Thymus (tissue), 11 donors: ENCODE measurements at regions not wholly inside any gene's neighbourhood (a gene's known extent, or its start where the extent isn't known, plus 50 kb on each side); places are given as distances from the start of the nearest gene placed in this dataset.
"Not testable (repeated sequence)": the region's sequence is repeated elsewhere in the genome, so short reads cannot be mapped to it uniquely, and the experiment has no call there.

Experiments
- DNase-seq, 9 donors: peaks; one replicate each; pipeline ENCODE4 v3.0.0-alpha.2; 2013; ENCODE audit warnings: low spot score in 9 of 9, low read depth in 6 of 9, missing footprints in 1 of 9
- H3K27ac ChIP-seq, 2 donors: one replicate each; pipeline ENCODE4 v1.5.1; 2013; ENCODE audit warnings: control low read depth in 1 of 2, low read depth in 1 of 2, low read length in 1 of 2, mild to moderate bottlenecking in 1 of 2, moderate library complexity in 1 of 2
- H3K27me3 ChIP-seq, 2 donors: one replicate each; pipeline ENCODE4 v1.5.1; 2013; ENCODE audit warnings: low read length in 1 of 2; ENCODE audit not compliant: control insufficient read depth in 2 of 2, insufficient read depth in 1 of 2
- H3K36me3 ChIP-seq, 2 donors: one replicate each; pipeline ENCODE4 v1.5.1; 2013; ENCODE audit warnings: low read length in 1 of 2, mild to moderate bottlenecking in 1 of 2, moderate library complexity in 1 of 2; ENCODE audit not compliant: control insufficient read depth in 2 of 2, insufficient read depth in 2 of 2
- H3K4me1 ChIP-seq, 2 donors: one replicate each; pipeline ENCODE4 v1.5.1; 2013; ENCODE audit warnings: low read length in 2 of 2; ENCODE audit not compliant: control insufficient read depth in 2 of 2, insufficient read depth in 2 of 2
- H3K4me3 ChIP-seq, 2 donors: one replicate each; pipeline ENCODE4 v1.5.1; 2013; ENCODE audit warnings: low read length in 2 of 2, control low read depth in 1 of 2, mild to moderate bottlenecking in 1 of 2
- H3K9me3 ChIP-seq, 2 donors: one replicate each; pipeline ENCODE4 v1.5.1; 2013; ENCODE audit warnings: low read length in 1 of 2, mild to moderate bottlenecking in 1 of 2; ENCODE audit not compliant: control insufficient read depth in 2 of 2, insufficient read depth in 1 of 2
- WGBS: extraction: QIAGEN DNeasy Blood & Tissue Kit; methylation state at CpG from one replicate; pipeline ENCODE4 v1.1.7; 2013; 5-methylcytosine and 5-hydroxymethylcytosine counted together
- donor health status: healthy.

- Histone ChIP-seq H3K27me3 (no peaks in the 10 kb centered on the region), H3K27ac (no peak overlapping the region), H3K4me3 (no peak overlapping the region), H3K36me3 (no peaks in the 10 kb centered on the region), H3K9me3 (no peaks in the 10 kb centered on the region), H3K4me1 (no peaks in the 10 kb centered on the region)
- 91% methylated on average over 1 of the region's 1 CpG for WGBS
- no peak for DNase-seq
Measured at GRCh38 chr10:106032450-106033002, 1132.0 kb downstream of the SORCS1 start.

- H3K4me1 ChIP-seq, result no peaks in the 10 kb centered on the region
- no peaks in the 10 kb centered on the region for H3K27me3 ChIP-seq
- WGBS, result 56% methylated on average over 1 of the region's 1 CpG
- H3K9me3 ChIP-seq, result no peaks in the 10 kb centered on the region
- H3K36me3 ChIP-seq, result no peaks in the 10 kb centered on the region
- H3K4me3 ChIP-seq, result no peak overlapping the region
- no peak overlapping the region for H3K27ac ChIP-seq
- DNase-seq, result no peak
Measured at GRCh38 chr10:106027240-106027639, 1137.3 kb downstream of the SORCS1 start.

GRCh38 chr10:106025208-106025811 lies 1139.2 kb downstream of the SORCS1 start:
- Histone ChIP-seq H3K4me1 (no peaks in the 10 kb centered on the region), H3K36me3 (no peaks in the 10 kb centered on the region), H3K4me3 (no peak overlapping the region), H3K27me3 (no peaks in the 10 kb centered on the region), H3K27ac (no peak overlapping the region), H3K9me3 (no peaks in the 10 kb centered on the region)
- no peak for DNase-seq

- DNase-seq, result no peak
- H3K27ac ChIP-seq, result no peak overlapping the region
- no peak overlapping the region for H3K4me3 ChIP-seq
- no peaks in the 10 kb centered on the region for H3K9me3 ChIP-seq
- no peaks in the 10 kb centered on the region for H3K4me1 ChIP-seq
- H3K27me3 ChIP-seq, result no peaks in the 10 kb centered on the region
- no peaks in the 10 kb centered on the region for H3K36me3 ChIP-seq
- 69% methylated on average over 3 of the region's 3 CpGs for WGBS
Measured at GRCh38 chr10:106023329-106023728, 1141.2 kb downstream of the SORCS1 start.

- WGBS, result 80% methylated on average over 6 of the region's 6 CpGs
- H3K27me3 ChIP-seq, result not testable (repeated sequence)
Measured at GRCh38 chr10:106019559-106019958, 1144.9 kb downstream of the SORCS1 start.

GRCh38 chr10:106015369-106016199 lies 1148.9 kb downstream of the SORCS1 start:
- not testable (repeated sequence) for H3K27ac ChIP-seq, DNase-seq, H3K9me3 ChIP-seq, H3K4me1 ChIP-seq, H3K4me3 ChIP-seq, H3K36me3 ChIP-seq, H3K27me3 ChIP-seq
- WGBS, result 83% methylated on average over 4 of the region's 4 CpGs

More at GRCh38 chr10:106019559-106019958, 1144.9 kb downstream of the SORCS1 start:
- H3K36me3 ChIP-seq, H3K9me3 ChIP-seq, H3K27ac ChIP-seq, H3K4me3 ChIP-seq, DNase-seq, H3K4me1 ChIP-seq: not testable (repeated sequence)

- Histone ChIP-seq H3K27me3 (no peaks in the 10 kb centered on the region), H3K27ac (no peak overlapping the region), H3K36me3 (no peaks in the 10 kb centered on the region), H3K4me3 (no peak overlapping the region), H3K9me3 (peaks cover 0 to 1% of the 10 kb centered on the region in 2 donors), H3K4me1 (no peaks in the 10 kb centered on the region)
- 66% methylated on average over 3 of the region's 3 CpGs for WGBS
- DNase-seq, result no peak
Measured at GRCh38 chr10:106011250-106011649, 1153.3 kb downstream of the SORCS1 start.

- Histone ChIP-seq H3K36me3 (no peaks in the 10 kb centered on the region), H3K27me3 (no peaks in the 10 kb centered on the region), H3K4me1 (no peaks in the 10 kb centered on the region), H3K27ac (no peak overlapping the region), H3K9me3 (no peaks in the 10 kb centered on the region), H3K4me3 (no peak overlapping the region)
- no peak for DNase-seq
- 89% methylated on average over 2 of the region's 2 CpGs for WGBS
Measured at GRCh38 chr10:106000721-106001120, 1163.8 kb downstream of the SORCS1 start.

GRCh38 chr10:105993609-105994008 lies 1170.9 kb downstream of the SORCS1 start:
- 92% methylated on average over 3 of the region's 3 CpGs for WGBS
- H3K27ac ChIP-seq, result no peak overlapping the region
- no peaks in the 10 kb centered on the region for H3K27me3 ChIP-seq
- no peaks in the 10 kb centered on the region for H3K36me3 ChIP-seq
- peaks cover 0 to 8% of the 10 kb centered on the region in 2 donors for H3K9me3 ChIP-seq
- no peak overlapping the region for H3K4me3 ChIP-seq
- no peaks in the 10 kb centered on the region for H3K4me1 ChIP-seq
- DNase-seq, result no peak
